GM04503 (cell line): ENCODE measurements at regions not wholly inside any gene's neighbourhood (a gene's known extent, or its start where the extent isn't known, plus 50 kb on each side); places are given as distances from the start of the nearest gene placed in this dataset.
A peak's percentile ranks its signal among the peaks of the same experiment; 100 is the strongest.
"Not testable (repeated sequence)": the region's sequence is repeated elsewhere in the genome, so short reads cannot be mapped to it uniquely, and the experiment has no call there.

Source experiments
- DNase-seq: peaks from one replicate; pipeline ENCODE4 v3.0.0-alpha.2; 2012; ENCODE audit warnings: low read depth

DNA sequence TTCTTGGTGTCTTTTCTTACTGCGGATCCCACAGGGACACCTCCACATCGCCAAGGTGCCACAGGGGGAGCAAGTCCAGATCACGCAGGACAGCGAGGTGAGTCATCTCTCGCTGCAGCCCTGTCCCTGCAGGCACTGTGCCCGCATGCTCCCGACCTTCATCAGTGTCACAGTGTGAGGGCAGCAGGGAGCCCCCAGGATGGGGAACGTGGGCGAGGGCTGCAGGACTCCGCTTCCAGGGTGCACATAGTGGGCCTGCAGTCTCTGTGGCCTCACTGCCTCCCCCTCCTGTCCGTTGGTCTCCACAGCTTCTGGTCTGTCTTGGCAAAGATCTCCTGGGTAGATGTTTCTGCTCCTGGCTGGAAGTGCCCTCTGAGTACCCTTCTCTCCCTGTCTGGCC is 78.0 kb downstream of the NPIPB11 start:
- not testable (repeated sequence) for DNase-seq

DNA sequence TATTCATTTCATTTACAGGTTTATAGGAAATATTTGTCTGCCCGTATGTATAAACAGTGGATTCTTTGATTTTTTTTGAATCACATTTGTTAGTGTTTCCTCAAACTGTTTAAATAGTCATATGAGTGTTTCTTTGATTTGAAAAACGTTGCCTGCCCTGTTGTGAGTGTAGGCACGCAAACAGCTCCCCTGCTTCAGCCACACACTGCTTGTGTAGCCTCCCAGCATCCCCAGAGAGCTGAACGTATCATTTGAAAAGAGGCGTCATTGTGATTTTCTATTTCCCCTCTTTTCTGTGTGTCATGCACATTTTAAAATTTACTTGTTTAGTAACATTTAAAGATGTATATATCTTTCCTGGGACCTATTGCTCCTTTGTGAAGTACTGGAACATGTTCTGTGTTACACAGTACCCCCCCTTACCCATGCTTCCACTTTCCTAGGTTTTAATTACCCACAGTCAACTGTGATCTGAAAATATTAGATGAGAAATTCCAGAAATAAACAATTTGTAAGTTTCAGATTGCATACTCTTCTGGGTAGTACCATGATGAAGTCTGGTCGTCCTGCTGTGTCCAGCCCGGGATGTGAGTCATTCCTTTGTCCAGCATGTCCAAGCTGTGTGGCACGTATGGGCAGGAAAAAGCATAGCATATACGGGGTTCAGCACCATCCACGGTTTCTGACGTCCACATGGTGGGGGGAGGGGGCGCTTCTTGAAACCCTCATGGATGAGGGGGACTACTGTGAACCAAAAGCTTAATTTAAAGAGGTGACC is 78.7 kb downstream of the NPIPB11 start:
- DNase-seq = not testable (repeated sequence)

DNA sequence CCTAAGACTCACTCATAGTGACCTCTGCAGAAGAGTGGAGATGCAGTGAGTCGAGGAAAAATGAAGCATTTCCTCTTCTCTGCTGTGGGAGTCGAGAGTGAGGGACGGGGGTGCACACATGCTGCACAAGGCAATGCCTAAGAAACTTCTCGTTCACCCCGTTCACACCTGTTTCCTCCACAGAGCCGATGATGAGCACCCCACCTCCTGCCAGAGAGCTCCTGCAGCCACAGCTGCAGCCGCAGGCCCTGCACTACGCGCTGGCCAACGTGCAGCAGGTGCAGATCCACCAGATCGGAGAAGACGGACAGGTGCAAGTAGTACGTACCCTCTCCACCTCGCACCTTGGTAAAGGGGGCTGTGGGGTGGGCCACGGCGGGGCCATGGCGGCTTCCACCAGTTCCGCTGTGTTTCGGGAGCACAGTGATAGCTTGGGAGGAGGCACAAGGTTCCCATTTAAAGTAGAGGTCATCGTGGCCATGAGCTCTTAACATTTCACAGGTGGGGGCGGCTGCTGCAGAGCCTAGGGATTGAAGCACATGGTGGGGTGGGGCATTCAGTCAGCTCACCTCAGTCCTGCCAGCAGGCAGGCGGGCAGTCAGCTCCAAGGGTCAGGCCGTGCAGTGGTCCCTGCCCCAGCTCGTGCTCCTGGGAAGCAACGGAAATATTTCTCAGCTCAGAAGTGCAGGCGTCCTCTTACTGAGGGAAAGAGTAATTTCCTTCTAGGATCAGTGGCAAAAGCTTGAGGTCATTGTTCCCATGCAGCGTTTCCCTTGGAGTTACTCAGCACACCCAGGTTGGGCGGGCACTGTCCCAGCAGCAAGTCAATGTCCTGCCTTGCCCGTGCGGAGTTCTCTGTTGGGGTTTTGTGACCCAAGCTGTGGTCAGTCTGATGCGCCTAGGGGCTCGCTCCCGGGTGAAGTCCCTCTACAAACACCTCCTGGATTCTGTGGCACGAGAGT is 80.1 kb downstream of the NPIPB11 start:
- not testable (repeated sequence) for DNase-seq

DNA sequence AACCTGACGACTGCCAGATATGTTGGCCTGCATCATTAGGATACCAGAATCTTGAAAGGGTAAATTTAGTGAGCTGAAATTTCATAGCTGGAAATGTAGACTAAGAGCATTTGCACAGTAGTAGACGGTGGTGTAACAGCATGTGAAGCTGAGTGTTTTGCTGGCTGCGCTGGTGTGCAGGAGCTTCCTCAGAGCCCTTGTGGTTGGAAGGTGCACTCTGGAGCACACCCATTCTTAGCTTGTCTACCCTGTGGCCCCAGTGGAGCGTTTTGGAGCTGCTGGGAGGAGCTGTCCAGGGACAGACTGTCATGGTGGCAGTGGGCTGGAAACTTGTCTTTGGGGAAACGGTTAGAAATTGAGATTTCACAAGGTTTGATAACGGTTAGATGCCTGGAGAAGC is 82.8 kb downstream of the NPIPB11 start:
- DNase-seq = not testable (repeated sequence)

DNA sequence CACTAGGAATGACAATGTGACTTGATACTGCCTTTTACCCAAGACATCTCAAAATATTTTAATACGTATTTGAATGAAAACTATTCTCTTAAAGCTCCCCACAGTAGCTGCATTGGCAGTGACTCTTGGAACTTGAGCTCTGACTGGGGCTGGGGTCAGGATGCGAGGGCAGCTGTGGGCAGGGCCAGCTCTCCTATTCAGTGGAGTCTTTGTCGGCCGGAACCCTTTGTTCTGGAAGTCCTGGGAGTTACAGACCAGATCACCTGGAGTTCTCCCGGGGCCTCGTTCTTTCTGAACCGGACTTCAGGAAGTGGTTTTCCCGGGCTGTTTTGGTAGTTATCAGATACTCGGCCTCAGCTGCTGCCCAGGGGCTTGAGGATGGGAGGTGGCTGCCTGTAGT is 84.9 kb downstream of the NPIPB11 start:
- DNase-seq = no peak

DNA sequence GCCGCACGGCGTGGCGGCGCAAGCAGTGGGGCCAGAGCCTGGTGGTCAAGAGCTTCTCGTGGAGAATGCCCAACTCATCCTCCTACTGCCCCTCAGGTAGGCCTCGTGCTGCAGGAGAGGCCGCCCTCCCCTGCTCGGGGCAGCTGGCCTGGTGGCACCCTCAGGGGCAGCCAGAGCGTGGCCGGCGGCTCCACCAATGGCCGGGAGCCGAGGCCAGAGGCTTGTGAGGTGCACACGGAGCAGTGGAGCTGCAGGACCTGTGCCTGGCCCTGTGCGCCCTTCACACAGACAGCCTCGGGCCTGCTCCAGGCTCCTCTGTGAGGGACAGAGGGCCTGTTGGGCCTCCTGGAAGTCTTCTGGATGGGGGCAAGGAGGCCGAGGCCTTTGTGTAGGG is 85.5 kb downstream of the NPIPB11 start:
- DNase-seq = no peak

DNA sequence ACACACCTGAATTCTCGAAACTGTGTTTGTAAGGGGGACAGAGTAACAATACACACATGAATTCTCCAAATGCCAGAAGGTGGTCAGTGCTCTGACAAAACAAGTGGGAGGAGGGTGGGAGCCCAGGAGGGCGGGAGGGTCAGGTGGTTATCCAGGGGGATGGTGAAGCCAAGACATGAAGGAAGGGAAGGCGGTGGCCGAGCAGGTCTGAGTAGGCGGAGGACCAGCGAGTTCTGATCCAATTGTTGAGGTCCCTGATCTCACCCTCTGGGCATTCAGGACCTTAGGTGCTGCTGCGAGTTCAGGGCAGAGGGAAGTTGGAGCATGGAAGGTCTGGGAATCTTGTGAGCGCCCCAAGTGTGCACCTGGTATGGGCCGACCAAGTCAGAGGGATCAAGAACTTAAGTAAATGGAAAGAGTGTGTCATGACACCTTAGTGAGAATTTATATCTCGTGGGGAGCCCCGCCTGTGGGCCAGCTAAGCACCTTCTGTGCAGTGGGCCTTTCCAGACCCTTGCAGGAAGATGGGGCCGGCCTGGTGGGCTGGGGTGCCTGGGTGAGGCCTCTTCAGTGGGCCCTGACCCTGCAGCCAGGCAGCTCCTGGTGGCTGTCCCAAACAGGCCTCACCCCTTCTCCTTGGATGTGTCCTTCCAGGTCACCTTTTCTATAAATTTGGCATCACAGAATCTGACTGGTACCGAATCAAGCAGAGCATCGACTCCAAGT is 86.1 kb downstream of the NPIPB11 start:
- DNase-seq = no peak

DNA sequence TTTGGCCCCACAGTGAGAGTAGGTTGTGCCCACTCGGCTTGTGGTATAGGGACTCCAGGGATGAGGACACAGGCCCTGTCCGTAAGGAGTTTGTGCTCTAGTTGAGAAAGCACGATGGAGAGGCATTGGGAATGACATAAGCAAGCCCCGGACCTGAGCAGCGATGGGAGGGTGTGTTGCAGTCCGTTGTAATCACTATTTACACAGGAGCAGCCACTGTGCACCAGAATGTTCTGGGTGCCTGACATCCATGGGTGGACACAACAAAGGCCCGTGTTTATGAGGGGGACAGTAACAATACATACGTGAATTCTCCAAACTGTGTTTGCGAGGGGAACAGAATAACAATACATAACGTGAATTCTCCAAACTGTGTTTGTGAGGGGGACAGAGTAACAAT is 86.8 kb downstream of the NPIPB11 start:
- no peak for DNase-seq

DNA sequence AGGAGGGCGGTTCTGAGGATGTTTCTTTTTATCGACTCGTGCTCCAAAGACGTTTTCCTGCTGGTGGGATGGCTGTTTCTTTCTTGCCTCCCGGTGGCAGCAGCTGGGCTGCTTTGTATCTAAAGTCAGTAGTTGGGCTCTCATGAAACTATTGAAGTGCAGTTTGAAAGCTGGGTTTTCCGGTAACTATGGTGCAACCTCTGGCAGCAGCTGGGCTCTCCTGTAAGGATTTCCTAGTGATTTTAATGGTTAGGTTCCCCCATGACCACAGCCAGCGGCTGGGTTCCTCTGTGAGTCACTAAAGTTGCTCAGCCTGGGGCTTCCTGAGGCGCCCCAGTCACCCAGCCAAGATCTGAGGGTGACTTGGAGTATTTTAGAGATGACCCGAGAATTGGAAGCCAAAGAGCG is 87.9 kb downstream of the NPIPB11 start:
- peak; percentile 28 for DNase-seq

DNA sequence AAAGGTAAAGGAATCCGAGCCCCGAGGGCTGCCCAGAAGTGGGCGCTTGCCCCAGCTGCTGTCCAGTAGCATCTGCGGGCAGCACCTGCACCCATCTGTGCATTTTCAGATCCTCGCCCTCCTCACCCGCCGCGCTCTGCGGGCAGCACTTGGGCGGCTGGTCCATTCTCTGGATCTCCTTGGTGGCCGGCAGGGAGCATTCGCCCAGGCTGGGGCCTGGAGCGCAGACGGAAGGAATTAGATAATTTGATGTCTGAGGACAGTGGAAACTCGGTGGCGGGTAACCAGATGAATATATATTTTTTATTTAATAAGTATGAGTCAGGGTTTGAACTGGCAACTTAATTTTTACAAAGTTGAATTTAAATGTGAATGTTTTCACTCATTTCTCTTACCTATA is 88.5 kb downstream of the NPIPB11 start:
- DNase-seq = no peak

DNA sequence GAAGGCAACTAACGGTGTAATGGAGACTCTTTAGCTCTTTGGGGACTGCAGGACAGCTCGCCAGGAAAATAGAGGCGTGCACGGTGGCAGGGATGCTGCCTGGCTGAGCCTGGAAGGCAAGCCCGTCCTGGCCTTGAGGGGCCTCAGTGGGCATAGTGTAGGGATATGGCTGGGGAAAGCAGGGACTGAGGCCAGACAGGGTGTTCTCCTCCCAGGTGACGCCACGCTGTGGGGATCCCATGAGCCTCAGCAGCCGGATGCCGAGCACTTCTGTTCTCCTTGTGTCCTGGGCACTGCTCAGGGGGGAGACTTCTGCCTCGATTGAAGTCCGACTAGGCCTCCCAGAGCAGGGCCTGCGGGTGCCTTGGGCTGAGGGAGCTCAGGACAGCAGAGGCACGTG is 89.2 kb downstream of the NPIPB11 start:
- no peak for DNase-seq

DNA sequence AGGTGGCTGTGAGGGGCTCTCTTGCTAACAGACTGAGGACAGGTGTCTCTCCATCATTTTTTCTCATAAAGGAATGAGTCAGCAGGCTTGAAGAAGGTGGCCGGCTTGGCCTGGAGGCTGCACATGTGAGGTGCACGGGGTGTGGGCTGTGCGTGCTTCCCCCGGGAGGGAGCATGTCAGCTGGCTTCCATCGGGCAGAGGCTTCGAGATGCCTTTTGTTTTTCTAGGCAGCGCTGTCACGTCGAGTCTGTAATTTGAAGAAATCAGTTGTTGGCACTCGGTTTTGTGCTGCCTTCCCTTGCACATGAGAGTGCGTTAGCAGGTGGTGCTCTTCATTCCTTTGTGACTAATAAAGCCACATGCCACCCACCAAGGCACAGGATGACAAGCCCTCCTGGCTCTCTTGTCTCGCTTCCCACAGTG is 89.7 kb downstream of the NPIPB11 start:
- DNase-seq = no peak

DNA sequence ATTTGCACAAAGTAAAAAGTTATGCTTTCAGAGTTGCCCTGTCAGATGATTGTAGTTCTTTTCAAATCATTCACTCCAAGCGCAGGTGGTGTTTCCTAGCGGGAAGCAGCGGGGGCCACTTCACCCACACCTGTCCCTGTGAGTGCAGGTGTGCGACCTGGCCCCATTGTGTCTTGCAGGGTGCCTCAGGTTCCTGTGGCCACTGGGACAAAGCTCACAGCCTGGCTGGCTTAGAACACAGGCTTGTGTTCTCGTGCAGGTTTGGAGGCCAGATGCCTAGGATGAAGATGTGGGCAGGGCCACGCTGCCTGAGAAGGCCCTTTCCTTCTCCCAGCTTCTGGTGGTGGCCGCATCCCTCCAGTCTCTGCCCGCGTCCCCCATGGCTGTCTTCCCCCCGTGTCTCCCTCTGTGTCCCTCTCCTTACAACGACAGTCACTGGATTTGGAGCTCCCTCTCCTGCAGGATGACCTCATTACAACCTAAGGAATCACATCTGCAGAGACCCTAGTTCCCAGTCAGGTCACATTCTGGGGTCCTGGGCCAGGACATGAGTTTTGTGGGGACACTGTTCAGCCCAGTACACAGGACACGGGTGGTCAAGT is 90.5 kb downstream of the NPIPB11 start:
- no peak for DNase-seq

DNA sequence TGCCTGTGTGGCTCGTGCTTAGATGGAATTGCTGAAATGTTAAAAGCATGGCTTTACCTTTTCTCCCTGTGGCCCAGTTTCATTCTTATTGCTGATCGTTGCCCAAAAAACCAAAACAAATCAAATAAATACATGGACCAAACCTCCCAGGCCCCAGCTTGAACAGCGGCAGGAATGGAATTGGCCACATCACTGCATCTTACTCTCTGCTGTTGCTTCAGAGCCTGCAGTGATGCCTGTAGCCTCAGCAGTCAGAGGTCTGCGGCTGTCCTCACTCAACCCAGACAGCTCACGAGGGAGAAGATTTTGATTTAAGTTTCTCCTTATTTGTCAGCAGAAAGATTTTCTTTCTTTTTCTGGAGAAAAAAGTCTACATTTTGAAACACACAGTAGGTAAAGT is 91.5 kb downstream of the NPIPB11 start:
- no peak for DNase-seq

DNA sequence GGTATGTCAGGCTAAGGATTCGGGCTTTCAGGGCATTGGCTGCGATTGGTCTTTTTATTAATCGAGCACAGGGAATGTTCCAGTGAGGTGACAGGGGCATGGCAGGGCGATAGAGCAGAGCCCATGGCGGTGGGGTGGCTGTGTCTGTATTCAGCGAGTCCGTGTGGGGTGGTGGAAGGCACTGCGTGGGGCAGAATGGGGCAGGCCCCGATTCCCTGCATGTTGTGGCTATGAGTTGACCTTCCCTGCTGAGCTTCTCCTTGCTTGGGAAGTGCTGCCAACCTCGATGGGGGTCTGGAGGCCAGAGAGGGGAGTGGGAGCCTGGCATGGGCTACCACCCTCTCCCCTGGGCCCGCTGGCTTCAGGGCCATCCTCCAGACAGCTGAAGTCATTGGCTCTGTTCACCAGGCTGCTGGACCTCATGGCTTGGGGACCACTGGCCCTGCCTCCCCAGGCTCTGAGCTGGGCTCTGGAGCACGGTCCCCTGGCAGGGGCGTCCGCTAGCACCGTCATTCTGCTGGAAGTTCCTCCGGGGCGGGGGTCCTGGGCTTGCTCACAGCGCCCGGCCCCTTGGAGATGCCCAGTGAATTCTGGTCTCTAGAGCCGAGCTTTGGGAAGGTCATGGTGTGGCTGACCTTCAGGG is 92.1 kb downstream of the NPIPB11 start:
- no peak for DNase-seq

DNA sequence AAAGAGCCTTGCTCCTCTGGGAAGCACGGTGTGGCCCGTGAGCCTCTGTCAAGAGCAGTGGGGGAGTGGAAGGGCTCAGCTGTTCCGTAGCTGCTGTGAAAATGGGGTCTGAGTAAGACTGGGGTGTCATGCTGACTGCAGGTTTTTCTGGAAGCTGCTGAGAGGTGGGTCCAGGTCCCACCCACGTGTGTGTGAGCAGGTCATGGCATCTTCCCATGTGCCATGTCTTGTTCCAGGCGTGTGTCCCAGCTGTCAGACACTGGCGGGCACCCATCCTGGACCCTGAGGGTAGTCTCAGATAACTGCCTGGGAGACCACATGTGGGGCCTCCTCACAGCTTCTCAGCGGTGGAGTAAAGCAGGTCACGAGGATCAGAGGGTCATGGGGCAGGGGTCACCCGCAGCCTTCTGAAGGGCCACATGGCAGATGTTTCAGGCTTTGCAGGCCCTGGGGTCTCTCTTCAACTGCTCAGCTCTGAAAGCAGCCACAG is 92.9 kb downstream of the NPIPB11 start:
- DNase-seq = no peak

DNA sequence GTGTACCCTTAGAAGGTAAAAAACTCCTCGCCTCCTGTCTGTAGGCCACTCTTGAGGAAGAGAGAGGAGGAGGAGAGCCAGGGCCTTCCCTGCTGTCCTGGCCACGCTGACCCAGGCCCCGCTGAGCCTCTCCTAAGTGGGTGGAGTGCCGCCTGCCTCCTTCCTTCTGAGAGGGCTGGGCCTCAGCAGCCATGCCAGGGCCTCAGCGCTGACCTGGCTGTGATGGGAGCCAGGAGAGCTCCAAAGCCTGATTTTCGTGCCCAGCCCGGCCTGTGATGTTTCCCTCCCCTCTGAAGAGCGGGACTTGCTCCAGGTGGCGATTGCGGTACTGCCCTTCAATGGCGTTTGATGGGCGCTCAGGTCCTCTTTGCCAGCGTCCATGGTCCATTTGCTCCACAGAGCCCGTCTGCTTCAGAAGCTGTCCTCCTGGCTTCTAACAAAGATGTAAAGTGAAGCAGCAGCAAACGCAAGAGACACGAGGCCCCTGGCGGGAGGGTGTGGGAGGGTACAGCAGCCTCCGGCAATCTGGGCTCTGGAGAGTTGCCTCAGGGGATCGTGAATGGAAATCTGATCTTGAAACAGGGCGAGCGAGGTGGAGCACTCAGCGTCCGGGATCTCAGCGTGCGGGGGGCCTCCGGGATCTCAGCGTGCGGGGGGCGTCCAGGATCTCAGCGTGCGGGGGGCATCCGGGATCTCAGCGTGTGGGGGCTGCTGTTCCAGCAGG is 93.5 kb downstream of the NPIPB11 start:
- no peak for DNase-seq

DNA sequence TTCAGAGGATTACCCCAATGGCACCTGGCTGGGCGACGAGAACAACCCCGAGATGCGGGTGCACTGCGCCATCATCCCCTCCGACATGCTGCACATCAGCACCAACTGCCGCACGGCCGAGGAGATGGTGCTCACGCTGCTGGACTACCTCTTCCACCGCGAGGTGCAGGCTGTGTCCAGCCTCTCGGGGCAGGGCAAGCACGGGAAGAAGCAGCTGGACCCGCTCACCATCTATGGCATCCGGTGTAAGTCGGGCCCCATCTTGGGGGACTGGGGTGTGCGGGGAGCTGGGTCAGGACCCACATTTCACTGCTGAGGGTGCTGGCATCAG is 94.2 kb downstream of the NPIPB11 start:
- DNase-seq = not testable (repeated sequence)

DNA sequence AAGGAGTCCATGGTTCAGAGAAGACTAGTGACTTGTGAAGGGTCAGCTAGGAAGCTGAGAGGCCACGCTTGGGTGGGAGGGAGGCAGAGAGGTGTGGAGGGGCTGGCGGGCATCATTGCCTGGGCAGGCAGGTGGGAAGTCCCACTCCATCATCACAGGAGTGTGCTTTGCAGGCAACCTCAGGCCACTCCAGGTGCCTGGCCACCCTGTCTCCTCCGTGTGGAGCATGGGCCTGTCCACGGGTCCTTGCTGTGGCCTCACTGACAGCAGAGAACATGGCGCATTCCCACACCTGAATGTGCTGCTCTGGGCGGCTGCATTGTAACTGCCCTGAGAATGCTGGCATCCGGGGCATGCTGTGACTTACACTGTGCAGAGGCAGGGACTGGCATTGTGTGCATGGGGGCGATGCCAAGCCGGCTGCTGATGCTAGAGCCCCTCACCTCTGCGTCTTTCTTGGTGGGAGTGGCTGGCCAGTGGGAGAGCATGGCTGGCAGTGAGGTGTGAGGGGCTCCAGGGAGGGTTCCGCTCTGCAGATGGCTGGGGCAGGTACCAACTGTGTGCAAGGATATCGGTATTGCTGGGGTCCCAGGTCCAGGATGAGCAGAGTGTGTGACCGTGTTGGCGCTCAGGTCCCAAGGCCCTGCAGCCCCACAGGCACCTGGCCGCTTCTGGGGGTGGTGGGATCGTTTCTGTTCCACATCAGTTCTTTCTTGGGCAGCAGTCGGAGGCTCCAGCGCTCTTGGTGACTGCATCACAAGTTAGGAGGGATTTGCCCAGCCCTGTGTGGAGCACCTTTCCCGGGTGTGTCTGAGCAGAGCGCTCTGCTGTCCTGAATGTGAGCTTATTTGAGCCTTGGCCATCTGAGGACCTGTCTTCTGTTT is 94.8 kb downstream of the NPIPB11 start:
- DNase-seq = no peak

DNA sequence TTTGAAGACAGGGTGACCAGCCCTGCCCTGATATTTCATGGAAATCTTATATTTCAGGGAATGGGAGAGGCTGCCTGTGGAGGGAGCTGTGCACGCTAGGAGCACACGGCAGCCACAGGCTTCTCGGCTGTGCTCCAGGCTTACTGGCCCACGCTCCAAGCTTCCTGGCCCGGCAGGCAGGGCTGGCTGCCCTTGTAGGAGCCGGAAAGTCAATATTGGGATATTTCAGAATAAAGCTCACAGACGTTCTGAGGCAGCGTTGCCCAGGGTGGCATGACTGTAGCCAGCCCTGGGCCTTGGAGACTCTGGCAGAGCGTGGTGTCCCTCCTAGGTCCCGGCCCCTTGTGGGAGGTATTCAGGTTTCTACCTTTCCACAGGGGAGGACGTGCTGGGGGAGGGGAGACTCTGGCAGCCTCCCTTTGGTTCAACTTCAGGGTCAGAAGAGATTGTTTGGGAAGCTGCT is 95.6 kb downstream of the NPIPB11 start:
- DNase-seq = no peak
